ENCODE measurements at regions not wholly inside any gene's neighbourhood (a gene's known extent, or its start where the extent isn't known, plus 50 kb on each side); places are given as distances from the start of the nearest gene placed in this dataset.

- Histone ChIP-seq H3K4me3 (ENCODE audit: extremely low read depth in 1 of 4, insufficient read depth in 2 of 4, low read depth in 3 of 4, low read length in 4 of 4) (no peak overlapping the region), H3K18ac (ENCODE audit: extremely low read depth, low read length) (no peak overlapping the region), H3K27me3 (replicated peaks in 1 of 4; ENCODE audit: control insufficient read depth in 3 of 4, extremely low read depth in 1 of 4, insufficient read depth in 3 of 4, low read length in 3 of 4) (no peaks in the 10 kb centered on the region), H3K23me2 (ENCODE audit: low read depth, low read length) (no peaks in the 10 kb centered on the region), H3K36me3 (ENCODE audit: control insufficient read depth in 2 of 4, insufficient read depth in 4 of 4, low read length in 3 of 4) (no peaks in the 10 kb centered on the region), H2AFZ (ENCODE audit: low read length) (no peak overlapping the region), H2BK15ac (ENCODE audit: low read length) (peak overlapping the region; percentile 46; the same call in 1 of the 2 replicates), H3K4me1 (replicated peaks in 1 of 4; ENCODE audit: control insufficient read depth in 3 of 4, insufficient read depth in 4 of 4, low read length in 3 of 4) (peaks cover 0 to 12% (median 4%) of the 10 kb centered on the region in 4 experiments; a peak in 6 of 7 replicates), H3K9ac (replicated peaks in 1 of 4; ENCODE audit: extremely low read depth in 1 of 4, low read depth in 3 of 4, low read length in 3 of 4) (no peak overlapping the region), H2BK5ac (ENCODE audit: low read depth, low read length) (no peak overlapping the region), H3K79me1 (ENCODE audit: low read depth, low read length) (no peaks in the 10 kb centered on the region), H4K20me1 (replicated peaks in 1 of 2; ENCODE audit: control insufficient read depth in 1 of 2, insufficient read depth in 2 of 2, low read length in 2 of 2) (no peaks in the 10 kb centered on the region), H3K4ac (replicated peaks; ENCODE audit: insufficient read length, low read depth, low read length) (no peak overlapping the region), H3K79me2 (ENCODE audit: control insufficient read depth in 1 of 2, insufficient read depth in 2 of 2, low read length in 2 of 2) (no peaks in the 10 kb centered on the region), H3K9me3 (ENCODE audit: insufficient read depth in 2 of 2, low read depth in 1 of 2, low read length in 1 of 2) (no peaks in the 10 kb centered on the region), H2BK120ac (replicated peaks; ENCODE audit: low read depth, low read length) (no peak overlapping the region), H2AK5ac (ENCODE audit: low read depth, low read length) (no peak overlapping the region), H3K4me2 (ENCODE audit: insufficient read depth in 1 of 2, low read depth in 2 of 2, low read length in 2 of 2) (no peak overlapping the region; a peak in 1 of 4 replicates), H3K14ac (ENCODE audit: insufficient read length) (no peak overlapping the region), H2BK12ac (ENCODE audit: low read depth, low read length) (no peak overlapping the region; the same call in 1 of the 2 replicates), H3K27ac (ENCODE audit: low read depth, low read length) (no peak overlapping the region), H2BK20ac (ENCODE audit: low read length) (peak overlapping the region; percentile 43; the same call in 1 of the 2 replicates), H4K91ac (replicated peaks; ENCODE audit: insufficient read length, low read length) (no peak overlapping the region), H4K8ac (ENCODE audit: extremely low read depth, insufficient read depth, low read length) (no peak overlapping the region), H4K5ac (ENCODE audit: insufficient read length, low read depth, low read length) (no peak overlapping the region), H3K23ac (ENCODE audit: insufficient read length) (no peak overlapping the region), H3K56ac (replicated peaks; ENCODE audit: insufficient read length, low read depth, low read length) (no peak overlapping the region)
- DNase-seq (ENCODE audit: low read depth in 1 of 2, low spot score in 2 of 2) (no peak), FAIRE-seq (no peak)
- WGBS, 2 experiments (ENCODE audit: extremely low coverage in 1 of 2, insufficient coverage in 1 of 2, insufficient read length in 1 of 2, insufficient replicate concordance in 2 of 2, low coverage in 1 of 2, low lambda C conversion rate in 2 of 2, missing lambda C conversion rate in 1 of 2): 75 to 100% methylated on average over 1 to 2 of the region's 2 CpGs
- CTCF ChIA-PET (ENCODE audit: partially characterized antibody): no interaction called here
- POLR2A ChIA-PET (ENCODE audit: partially characterized antibody): no interaction called here
- no peak for TF ChIP-seq SP2 (IDR thresholded peaks at IDR 0.05; ENCODE audit: low read length)
- TF ChIP-seq JUND (IDR thresholded peaks at IDR 0.05; ENCODE audit: low read length): no peak
- TF ChIP-seq ATF2 (IDR thresholded peaks at IDR 0.05; ENCODE audit: low read length): no peak
- no peak for TF ChIP-seq SIRT6 (IDR thresholded peaks at IDR 0.05; ENCODE audit: low read length)
- TF ChIP-seq RFX5 (IDR thresholded peaks at IDR 0.05; ENCODE audit: borderline replicate concordance, low read depth, low read length): no peak
- no peak for TF ChIP-seq EGR1 (IDR thresholded peaks at IDR 0.05; ENCODE audit: borderline replicate concordance, low read depth, low read length)
- TF ChIP-seq HDAC2 (IDR thresholded peaks at IDR 0.05; ENCODE audit: borderline replicate concordance in 1 of 2, low read depth in 2 of 2, low read length in 2 of 2): no peak
- TF ChIP-seq FOSL1 (IDR thresholded peaks at IDR 0.05; ENCODE audit: insufficient read depth, low read depth, low read length): no peak
- no peak for TF ChIP-seq POLR2AphosphoS5 (IDR thresholded peaks at IDR 0.05; ENCODE audit: low read depth, low read length)
- no peak for TF ChIP-seq JUN (IDR thresholded peaks at IDR 0.05; ENCODE audit: low read depth, low read length)
- TF ChIP-seq CHD1 (IDR thresholded peaks at IDR 0.05; ENCODE audit: low read depth, low read length): no peak
- no peak for TF ChIP-seq SAP30 (IDR thresholded peaks at IDR 0.05; ENCODE audit: insufficient read depth, insufficient replicate concordance, low read length)
- no peak for TF ChIP-seq CBX8 (IDR thresholded peaks at IDR 0.05; ENCODE audit: borderline replicate concordance, low read depth, low read length)
- TF ChIP-seq HDAC6 (IDR thresholded peaks at IDR 0.05; ENCODE audit: low read depth, low read length): no peak
Measured at GRCh38 chr6:81969011-81969410, 216.5 kb upstream of the TENT5A start.

All from H1 (cell line).